ENCODE measurements at regions not wholly inside any gene's neighbourhood (a gene's known extent, or its start where the extent isn't known, plus 50 kb on each side); places are given as distances from the start of the nearest gene placed in this dataset.

- no peaks in the 10 kb centered on the region for H4K20me1 ChIP-seq (ENCODE audit: control insufficient read depth, extremely low read depth, insufficient read depth, low read length)
Observed at GRCh38 chr10:78298835-78299234, 265.2 kb downstream of the RPS24 start.

GRCh38 chr10:78299851-78300468 is 266.3 kb downstream of the RPS24 start:
- no peak overlapping the region for H3K4me3 ChIP-seq (replicated peaks in 1 of 4; ENCODE audit: control extremely low read depth in 1 of 4, insufficient read depth in 1 of 4, low read depth in 3 of 4, low read length in 4 of 4)
- no peak for TF ChIP-seq CTCF (conservative IDR thresholded peaks at IDR 0.05 in 1 of 2, IDR thresholded peaks at IDR 0.05 in 1 of 2; ENCODE audit: low read depth in 1 of 2, low read length in 2 of 2)
- TF ChIP-seq EZH2 (IDR thresholded peaks at IDR 0.05; ENCODE audit: low read length, missing control alignments), result no peak
- H3K27me3 ChIP-seq (ENCODE audit: control insufficient read depth, insufficient read depth, low read length), result no peaks in the 10 kb centered on the region
- DNase-seq (ENCODE audit: low read depth in 2 of 2), result peak in 1 of 2 donors; percentile 12
- H3K4me1 ChIP-seq (ENCODE audit: control insufficient read depth, extremely low read depth, insufficient read depth, low read length), result peaks cover 5% of the 10 kb centered on the region
- H3K36me3 ChIP-seq (ENCODE audit: control insufficient read depth, insufficient read depth, low read length), result no peaks in the 10 kb centered on the region
- no peak overlapping the region for H2AFZ ChIP-seq (ENCODE audit: low read length)
- H3K79me2 ChIP-seq (ENCODE audit: control insufficient read depth, insufficient read depth, low read length), result no peaks in the 10 kb centered on the region
- H3K4me2 ChIP-seq (ENCODE audit: extremely low read depth, insufficient read depth, low read length), result no peak overlapping the region
- no peak overlapping the region for H3K27ac ChIP-seq (ENCODE audit: insufficient read depth, low read length)
- no peaks in the 10 kb centered on the region for H3K9me3 ChIP-seq (ENCODE audit: control insufficient read depth, insufficient read depth, low read depth, low read length)
- no peaks in the 10 kb centered on the region for H4K20me1 ChIP-seq (ENCODE audit: control insufficient read depth, extremely low read depth, insufficient read depth, low read length)
- H3K9ac ChIP-seq (ENCODE audit: insufficient read depth, low read length), result no peak overlapping the region

More at GRCh38 chr10:78298835-78299234, 265.2 kb downstream of the RPS24 start:
- no peak for DNase-seq (ENCODE audit: low read depth in 2 of 2)
- Histone ChIP-seq H3K79me2 (ENCODE audit: control insufficient read depth, insufficient read depth, low read length) (no peaks in the 10 kb centered on the region), H3K27me3 (ENCODE audit: control insufficient read depth, insufficient read depth, low read length) (no peaks in the 10 kb centered on the region), H3K9me3 (ENCODE audit: control insufficient read depth, insufficient read depth, low read depth, low read length) (no peaks in the 10 kb centered on the region), H3K4me3 (replicated peaks in 1 of 4; ENCODE audit: control extremely low read depth in 1 of 4, insufficient read depth in 1 of 4, low read depth in 3 of 4, low read length in 4 of 4) (no peak overlapping the region), H3K4me1 (ENCODE audit: control insufficient read depth, extremely low read depth, insufficient read depth, low read length) (peaks cover 5% of the 10 kb centered on the region), H3K4me2 (ENCODE audit: extremely low read depth, insufficient read depth, low read length) (no peak overlapping the region), H3K27ac (ENCODE audit: insufficient read depth, low read length) (no peak overlapping the region), H3K36me3 (ENCODE audit: control insufficient read depth, insufficient read depth, low read length) (no peaks in the 10 kb centered on the region), H2AFZ (ENCODE audit: low read length) (no peak overlapping the region), H3K9ac (ENCODE audit: insufficient read depth, low read length) (no peak overlapping the region)
- TF ChIP-seq EZH2 (IDR thresholded peaks at IDR 0.05; ENCODE audit: low read length, missing control alignments) (no peak), CTCF (conservative IDR thresholded peaks at IDR 0.05 in 1 of 2, IDR thresholded peaks at IDR 0.05 in 1 of 2; ENCODE audit: low read depth in 1 of 2, low read length in 2 of 2) (no peak)

GRCh38 chr10:78300526-78300925 is 266.9 kb downstream of the RPS24 start:
- Histone ChIP-seq H3K27me3 (ENCODE audit: control insufficient read depth, insufficient read depth, low read length) (no peaks in the 10 kb centered on the region), H2AFZ (ENCODE audit: low read length) (no peak overlapping the region)
- TF ChIP-seq CTCF (conservative IDR thresholded peaks at IDR 0.05 in 1 of 2, IDR thresholded peaks at IDR 0.05 in 1 of 2; ENCODE audit: low read depth in 1 of 2, low read length in 2 of 2) (no peak), EZH2 (IDR thresholded peaks at IDR 0.05; ENCODE audit: low read length, missing control alignments) (no peak)

More at GRCh38 chr10:78300526-78300925, 266.9 kb downstream of the RPS24 start:
- Histone ChIP-seq H3K9ac (ENCODE audit: insufficient read depth, low read length) (no peak overlapping the region), H4K20me1 (ENCODE audit: control insufficient read depth, extremely low read depth, insufficient read depth, low read length) (no peaks in the 10 kb centered on the region), H3K79me2 (ENCODE audit: control insufficient read depth, insufficient read depth, low read length) (no peaks in the 10 kb centered on the region), H3K9me3 (ENCODE audit: control insufficient read depth, insufficient read depth, low read depth, low read length) (no peaks in the 10 kb centered on the region), H3K4me2 (ENCODE audit: extremely low read depth, insufficient read depth, low read length) (no peak overlapping the region), H3K4me1 (ENCODE audit: control insufficient read depth, extremely low read depth, insufficient read depth, low read length) (peaks cover 5% of the 10 kb centered on the region), H3K4me3 (replicated peaks in 1 of 4; ENCODE audit: control extremely low read depth in 1 of 4, insufficient read depth in 1 of 4, low read depth in 3 of 4, low read length in 4 of 4) (no peak overlapping the region), H3K27ac (ENCODE audit: insufficient read depth, low read length) (no peak overlapping the region), H3K36me3 (ENCODE audit: control insufficient read depth, insufficient read depth, low read length) (no peaks in the 10 kb centered on the region)
- DNase-seq (ENCODE audit: low read depth in 2 of 2), result no peak
